GM12892 (cell line): ENCODE measurements at regions not wholly inside any gene's neighbourhood (a gene's known extent, or its start where the extent isn't known, plus 50 kb on each side); places are given as distances from the start of the nearest gene placed in this dataset.

Experiments
- DNase-seq: peaks from one replicate; pipeline ENCODE4 v3.0.0; 2011; ENCODE audit not compliant: insufficient read length
- FAIRE-seq: peaks from 2 replicates; lab custom pipeline; 2011; peaks lifted over from hg19 to GRCh38; lab: Jason Lieb, UNC
- POLR2A ChIP-seq: IDR thresholded peaks from 2 replicates; pipeline ENCODE4 v1.6.1; 2011; ENCODE audit warnings: low read depth, low read length, control low read depth
- POLR2AphosphoS5 ChIP-seq: IDR thresholded peaks from 2 replicates; pipeline ENCODE4 v1.6.1; 2011; ENCODE audit warnings: low read depth, low read length, control low read depth
- TAF1 ChIP-seq: IDR thresholded peaks from 2 replicates; pipeline ENCODE4 v1.6.1; 2011; ENCODE audit warnings: low read depth, mild to moderate bottlenecking, control low read depth, low read length, borderline replicate concordance

DNA sequence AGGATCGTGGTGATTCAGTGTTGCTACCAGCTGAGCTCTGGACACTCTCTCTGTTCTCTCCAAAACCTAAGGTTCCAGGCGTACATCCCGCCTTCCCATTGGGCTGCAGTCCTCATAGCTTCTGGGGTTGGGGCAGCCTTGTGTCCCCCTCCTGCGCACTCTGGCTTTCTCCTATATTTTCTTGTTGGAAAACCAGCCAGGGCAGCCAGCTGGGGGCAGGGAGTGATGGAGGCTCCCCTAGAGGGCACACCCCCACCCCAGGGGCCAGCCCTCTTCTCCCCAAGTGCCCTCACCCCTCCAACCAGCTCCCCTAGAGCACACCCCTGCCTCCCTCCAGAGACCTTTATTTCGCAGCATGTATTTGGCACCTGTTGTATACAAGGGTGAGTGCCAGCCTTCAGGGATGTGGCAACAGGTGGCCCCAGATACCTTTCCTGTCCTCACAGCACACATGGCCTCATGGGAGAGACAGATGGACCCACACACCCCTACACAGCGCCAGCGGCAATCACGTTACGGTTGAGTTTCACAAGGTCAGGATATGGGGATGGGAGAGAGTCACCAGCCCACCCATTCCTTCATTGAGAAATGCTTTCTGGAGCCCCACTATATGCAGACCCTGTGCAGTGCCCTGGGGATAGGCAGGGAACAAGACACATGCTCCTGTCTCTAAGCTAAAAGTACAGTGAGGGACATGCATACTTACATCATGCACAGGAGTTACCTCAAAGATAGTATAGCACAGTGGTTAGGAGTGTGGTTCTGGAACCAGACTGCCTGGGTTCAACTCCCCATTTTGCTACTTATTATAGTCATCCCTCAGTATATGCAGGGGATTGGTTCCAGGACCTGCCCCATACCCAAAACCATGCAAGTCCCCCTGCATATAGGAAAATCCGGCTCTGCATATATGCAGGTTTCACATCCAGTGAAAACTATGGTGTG is 141.1 kb downstream of the PHETA1 start:
- TF ChIP-seq TAF1 (no peak), POLR2A (no peak), POLR2AphosphoS5 (no peak)

GRCh38 chr12:111226680-111227079 is 142.2 kb downstream of the PHETA1 start:
- FAIRE-seq (no peak), DNase-seq (no peak)
- TF ChIP-seq POLR2AphosphoS5: no peak
- TF ChIP-seq POLR2A: no peak
- TF ChIP-seq TAF1: no peak

More for the DNA sequence above, 141.1 kb downstream of the PHETA1 start:
- no peak for FAIRE-seq
- no peak for DNase-seq

- no peak for DNase-seq
- TF ChIP-seq POLR2AphosphoS5 (no peak), POLR2A (no peak), TAF1 (no peak)
- FAIRE-seq: no peak
Observed at GRCh38 chr12:111225307-111225706, 143.6 kb downstream of the PHETA1 start.

DNA sequence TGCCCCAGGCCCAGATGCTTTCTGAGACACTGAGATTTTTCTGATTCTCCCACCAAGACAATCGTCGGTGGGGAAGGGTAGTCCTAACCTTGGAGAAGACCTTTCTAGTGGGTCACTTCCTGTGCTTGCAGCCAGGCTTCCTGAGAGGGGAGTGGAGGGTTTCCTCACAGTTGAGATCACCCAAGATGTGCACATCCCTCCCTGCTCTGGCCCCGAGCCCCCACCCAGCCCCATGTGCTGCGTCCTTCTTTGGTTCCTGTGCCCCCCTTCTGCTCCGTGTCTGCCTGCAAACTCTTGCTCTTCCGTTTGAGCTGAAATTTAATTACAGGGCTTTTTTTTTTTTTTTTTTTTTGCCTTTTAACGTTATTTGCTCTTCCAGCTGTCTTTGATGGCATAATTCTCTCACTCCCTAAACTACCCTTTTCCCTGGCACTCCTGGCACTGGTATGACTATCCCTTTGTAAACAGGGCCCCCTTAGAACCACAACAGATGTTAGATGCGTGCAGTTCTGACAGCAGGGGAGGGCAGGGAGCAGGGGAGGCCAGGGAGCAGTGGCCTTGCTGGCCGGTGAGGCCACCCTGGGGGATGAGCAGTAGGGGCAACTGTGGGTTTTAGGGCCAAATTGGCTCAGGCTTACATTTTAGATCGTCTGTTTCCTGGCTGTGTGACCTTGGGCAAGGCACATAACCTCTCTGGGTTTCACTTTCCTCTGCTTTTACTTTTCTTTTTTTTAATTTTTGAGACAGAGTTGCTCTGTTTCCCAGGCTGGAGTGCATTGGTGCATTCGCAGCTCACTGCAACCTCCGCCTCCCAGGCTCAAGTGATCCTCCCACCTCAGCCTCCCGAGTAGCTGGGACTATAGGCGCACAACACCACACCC is 144.5 kb downstream of the PHETA1 start:
- no peak for DNase-seq
- FAIRE-seq: no peak
- no peak for TF ChIP-seq POLR2A
- TF ChIP-seq POLR2AphosphoS5: no peak
- TF ChIP-seq TAF1: no peak

GRCh38 chr12:111222523-111222922 is 146.4 kb downstream of the PHETA1 start:
- DNase-seq: no peak
- TF ChIP-seq POLR2AphosphoS5 (no peak), POLR2A (no peak), TAF1 (no peak)
- no peak for FAIRE-seq

- TF ChIP-seq TAF1 (no peak), POLR2A (no peak), POLR2AphosphoS5 (no peak)
- FAIRE-seq: no peak
- DNase-seq: no peak
Observed at GRCh38 chr12:111222027-111222414, 146.9 kb downstream of the PHETA1 start.

GRCh38 chr12:111221062-111222026 is 147.6 kb downstream of the PHETA1 start:
- TF ChIP-seq POLR2AphosphoS5 (no peak), TAF1 (no peak), POLR2A (no peak)
- no peak for DNase-seq
- FAIRE-seq: no peak

GRCh38 chr12:111220363-111220762 is 148.5 kb downstream of the PHETA1 start:
- TF ChIP-seq TAF1: no peak
- TF ChIP-seq POLR2AphosphoS5: no peak
- TF ChIP-seq POLR2A: no peak
- FAIRE-seq: no peak
- no peak for DNase-seq

DNA sequence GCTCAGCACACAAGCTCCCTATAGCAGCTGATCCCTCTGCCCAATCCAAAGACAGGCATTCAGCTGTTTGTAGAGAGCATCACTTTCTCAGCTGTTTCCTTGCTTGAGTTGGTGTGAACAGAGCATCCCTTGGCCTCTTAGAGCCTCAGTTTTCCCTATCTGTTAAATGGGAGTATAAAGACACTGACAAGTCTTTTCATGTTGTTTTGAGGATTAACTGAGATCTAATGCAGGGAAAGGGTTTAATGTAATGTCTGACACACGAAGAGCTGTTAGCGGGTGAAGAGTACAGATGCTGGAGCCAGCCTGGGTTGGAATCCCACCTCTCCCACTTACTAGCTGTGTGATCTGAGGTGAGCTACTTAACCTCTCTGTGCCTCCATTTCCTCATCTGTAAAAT is 149.5 kb downstream of the PHETA1 start:
- FAIRE-seq (no peak), DNase-seq (no peak)
- no peak for TF ChIP-seq POLR2AphosphoS5

DNA sequence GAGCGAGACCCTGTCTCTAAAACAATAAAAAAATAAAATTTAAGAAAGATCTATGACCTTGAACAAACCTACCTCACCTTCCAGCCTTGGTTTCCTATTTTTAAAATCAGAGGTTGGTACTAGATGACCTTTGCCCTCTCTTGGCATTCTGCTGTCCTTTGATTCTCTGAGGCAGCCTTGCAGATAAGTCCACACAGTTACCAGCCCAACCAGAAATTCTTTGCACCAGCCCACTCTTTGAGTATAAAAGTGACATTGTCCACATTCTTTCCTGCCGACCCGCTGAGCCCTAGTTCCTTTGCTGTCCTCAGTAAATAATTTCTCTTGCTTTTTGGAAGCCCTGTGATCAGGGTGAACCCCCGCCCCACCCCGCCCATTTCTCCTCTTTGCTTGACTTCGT is 150.4 kb downstream of the PHETA1 start:
- TF ChIP-seq POLR2AphosphoS5 (no peak), POLR2A (no peak), TAF1 (no peak)
- FAIRE-seq: no peak
- DNase-seq: no peak
